ENCODE measurements at regions not wholly inside any gene's neighbourhood (a gene's known extent, or its start where the extent isn't known, plus 50 kb on each side); places are given as distances from the start of the nearest gene placed in this dataset.

DNA sequence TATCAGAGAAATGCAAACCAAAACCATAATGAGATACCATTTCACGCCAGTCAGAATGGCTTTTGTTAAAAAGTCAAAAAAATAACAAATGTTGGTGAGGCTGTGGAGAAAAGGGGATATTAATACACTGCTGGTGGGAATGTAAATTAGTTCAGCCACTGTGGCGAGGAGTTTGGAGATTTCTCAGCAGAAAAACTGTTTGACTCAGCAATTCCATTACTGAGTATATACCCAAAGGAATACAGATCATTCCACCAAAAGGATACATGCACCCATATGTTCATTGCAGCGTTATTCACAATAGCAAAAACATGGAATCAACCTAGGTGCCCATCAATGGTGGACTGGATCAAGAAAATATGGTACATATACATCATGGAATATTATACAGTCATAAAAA, 54.5 kb upstream of the WDR75 start:
- no peak overlapping the region for H3K27ac ChIP-seq (ENCODE audit: low read depth in 1 of 2, low read length in 1 of 2)
- no peaks in the 10 kb centered on the region for H3K27me3 ChIP-seq (ENCODE audit: control insufficient read depth in 2 of 2, insufficient read depth in 1 of 2, low read length in 1 of 2)
- DNase-seq (ENCODE audit: low read depth in 6 of 9, low spot score in 9 of 9): no peak
- no peaks in the 10 kb centered on the region for H3K9me3 ChIP-seq (ENCODE audit: control insufficient read depth in 2 of 2, insufficient read depth in 1 of 2, low read length in 1 of 2)
- no peaks in the 10 kb centered on the region for H3K36me3 ChIP-seq (ENCODE audit: control insufficient read depth in 2 of 2, insufficient read depth in 2 of 2, low read length in 1 of 2)
- WGBS: 94% methylated on average over 3 of the region's 3 CpGs
- no peaks in the 10 kb centered on the region for H3K4me1 ChIP-seq (ENCODE audit: control insufficient read depth in 2 of 2, insufficient read depth in 2 of 2, low read length in 2 of 2)
- H3K4me3 ChIP-seq (ENCODE audit: low read length in 2 of 2): no peak overlapping the region

DNA sequence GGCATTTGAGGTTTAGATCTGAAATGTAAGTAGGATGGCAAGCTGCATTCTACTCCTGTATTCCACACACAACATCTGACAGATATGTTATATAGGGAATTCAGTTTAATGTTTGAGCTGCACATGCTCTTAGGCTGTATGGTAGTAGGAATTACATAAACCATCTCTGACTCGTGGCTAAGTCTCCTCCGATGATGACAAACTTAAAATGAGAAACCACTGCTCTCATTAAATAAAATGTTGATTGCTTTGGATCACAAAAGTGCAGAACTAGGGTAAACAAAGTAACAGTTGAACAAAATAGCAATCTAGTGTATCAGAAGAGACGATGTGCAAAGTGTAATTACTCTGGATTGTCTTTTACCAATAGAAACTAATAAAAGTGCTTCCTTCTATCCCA, 50.1 kb upstream of the WDR75 start:
- H3K27ac ChIP-seq (ENCODE audit: low read depth in 1 of 2, low read length in 1 of 2): no peak overlapping the region
- H3K9me3 ChIP-seq (ENCODE audit: control insufficient read depth in 2 of 2, insufficient read depth in 1 of 2, low read length in 1 of 2): no peaks in the 10 kb centered on the region
- H3K4me3 ChIP-seq (ENCODE audit: low read length in 2 of 2): no peak overlapping the region
- no peaks in the 10 kb centered on the region for H3K4me1 ChIP-seq (ENCODE audit: control insufficient read depth in 2 of 2, insufficient read depth in 2 of 2, low read length in 2 of 2)
- no peaks in the 10 kb centered on the region for H3K27me3 ChIP-seq (ENCODE audit: control insufficient read depth in 2 of 2, insufficient read depth in 1 of 2, low read length in 1 of 2)
- no peaks in the 10 kb centered on the region for H3K36me3 ChIP-seq (ENCODE audit: control insufficient read depth in 2 of 2, insufficient read depth in 2 of 2, low read length in 1 of 2)
- DNase-seq (ENCODE audit: low read depth in 6 of 9, low spot score in 9 of 9): no peak
- WGBS: 93% methylated on average over 3 of the region's 3 CpGs

Measured in thymus (tissue), 11 donors.